ENCODE measurements at regions not wholly inside any gene's neighbourhood (a gene's known extent, or its start where the extent isn't known, plus 50 kb on each side); places are given as distances from the start of the nearest gene placed in this dataset.
A peak's percentile ranks its signal among the peaks of the same experiment; 100 is the strongest.

GRCh38 chr2:239629926-239630617 is 229.3 kb upstream of the HDAC4 start:
- ChIA-PET CTCF (no interaction called here), POLR2A (interaction anchor here (0.6 kb wide), 1 partner anchor 16 kb away, joined by 3 read pairs; no protein-coding TSS in a partner anchor)
- H3K4me3 ChIP-seq (ENCODE audit: low read length), result no peak overlapping the region
- ATAC-seq (no peak), DNase-seq (no peak)
- H3K27me3 Mint-ChIP-seq, result peaks cover 0 to 5% (median 3%) of the 10 kb centered on the region in 5 donors
- H3K27me3 ChIP-seq (ENCODE audit: control insufficient read depth in 2 of 2, insufficient read depth in 2 of 2, low read length in 2 of 2), result no peaks in the 10 kb centered on the region
- H3K9me3 ChIP-seq (ENCODE audit: control insufficient read depth in 2 of 3, low read length in 3 of 3), result no peaks in the 10 kb centered on the region
- H3K4me1 Mint-ChIP-seq, result peaks cover 0 to 35% (median 20%) of the 10 kb centered on the region in 7 donors
- intact Hi-C loops (cut with micrococcal nuclease), result no loop called here
- H3K4me1 ChIP-seq (ENCODE audit: control insufficient read depth in 2 of 2, insufficient read depth in 2 of 2, low read length in 2 of 2), result peaks cover 0 to 39% of the 10 kb centered on the region in 2 donors
- H3K9me3 Mint-ChIP-seq, result no peaks in the 10 kb centered on the region
- H3K27ac ChIP-seq (ENCODE audit: low read depth, low read length), result no peak overlapping the region
- H3K36me3 Mint-ChIP-seq, result no peaks in the 10 kb centered on the region
- no peak overlapping the region for H3K27ac Mint-ChIP-seq
- no peaks in the 10 kb centered on the region for H3K36me3 ChIP-seq (ENCODE audit: control insufficient read depth in 2 of 3, insufficient read depth in 3 of 3, low read length in 3 of 3)
- H3K4me3 Mint-ChIP-seq, result no peak overlapping the region

- peak overlapping the region in 2 of 9 donors; percentile 34 to 64 for H3K27ac Mint-ChIP-seq
- Histone ChIP-seq H3K27me3 (ENCODE audit: control insufficient read depth in 2 of 2, insufficient read depth in 2 of 2, low read length in 2 of 2) (no peaks in the 10 kb centered on the region), H3K4me1 (ENCODE audit: control insufficient read depth in 2 of 2, insufficient read depth in 2 of 2, low read length in 2 of 2) (peaks cover 23 to 66% of the 10 kb centered on the region in 2 donors), H3K36me3 (ENCODE audit: control insufficient read depth in 2 of 3, insufficient read depth in 3 of 3, low read length in 3 of 3) (no peaks in the 10 kb centered on the region), H3K9me3 (ENCODE audit: control insufficient read depth in 2 of 3, low read length in 3 of 3) (no peaks in the 10 kb centered on the region), H3K4me3 (ENCODE audit: low read length) (no peak overlapping the region), H3K27ac (ENCODE audit: low read depth, low read length) (no peak overlapping the region)
- POLR2A ChIA-PET, result no interaction called here
- H3K4me1 Mint-ChIP-seq, result peaks cover 19 to 64% (median 40%) of the 10 kb centered on the region in 7 donors
- peak overlapping the region in 3 of 10 donors; percentile 32 to 53 (median 47) for H3K4me3 Mint-ChIP-seq
- H3K9me3 Mint-ChIP-seq, result no peaks in the 10 kb centered on the region
- peaks cover 0 to 5% (median 0%) of the 10 kb centered on the region in 5 donors for H3K27me3 Mint-ChIP-seq
- no peak for ATAC-seq
- no peaks in the 10 kb centered on the region for H3K36me3 Mint-ChIP-seq
- CTCF ChIA-PET, result interaction anchor here (0.8 kb wide), 1 partner anchor 551 kb away, joined by 3 read pairs; no protein-coding TSS in a partner anchor
- DNase-seq, result no peak
- intact Hi-C loops (cut with micrococcal nuclease), result no loop called here
Measured at GRCh38 chr2:239626961-239627592, 226.3 kb upstream of the HDAC4 start.

- no peaks in the 10 kb centered on the region for H3K36me3 Mint-ChIP-seq
- ChIA-PET CTCF (interaction anchor here (0.6 kb wide), 1 partner anchor 593 kb away, joined by 4 read pairs; no protein-coding TSS in a partner anchor), POLR2A (no interaction called here)
- Histone ChIP-seq H3K36me3 (ENCODE audit: control insufficient read depth in 2 of 3, insufficient read depth in 3 of 3, low read length in 3 of 3) (no peaks in the 10 kb centered on the region), H3K27ac (ENCODE audit: low read depth, low read length) (no peak overlapping the region), H3K4me1 (ENCODE audit: control insufficient read depth in 2 of 2, insufficient read depth in 2 of 2, low read length in 2 of 2) (peaks cover 23 to 66% of the 10 kb centered on the region in 2 donors), H3K4me3 (ENCODE audit: low read length) (no peak overlapping the region), H3K9me3 (ENCODE audit: control insufficient read depth in 2 of 3, low read length in 3 of 3) (no peaks in the 10 kb centered on the region), H3K27me3 (ENCODE audit: control insufficient read depth in 2 of 2, insufficient read depth in 2 of 2, low read length in 2 of 2) (no peaks in the 10 kb centered on the region)
- ATAC-seq, result peak; percentile 63
- peak in 2 of 9 donors; percentile 25 to 27 for DNase-seq
- peaks cover 0 to 3% (median 0%) of the 10 kb centered on the region in 5 donors for H3K27me3 Mint-ChIP-seq
- peak overlapping the region in 5 of 9 donors; percentile 50 to 78 (median 76) for H3K27ac Mint-ChIP-seq
- H3K4me1 Mint-ChIP-seq, result peaks cover 19 to 67% (median 46%) of the 10 kb centered on the region in 7 donors
- intact Hi-C loops (cut with micrococcal nuclease), result no loop called here
- peak overlapping the region in 4 of 10 donors; percentile 16 to 53 (median 28) for H3K4me3 Mint-ChIP-seq
- H3K9me3 Mint-ChIP-seq, result no peaks in the 10 kb centered on the region
Measured at GRCh38 chr2:239625971-239626734, 225.3 kb upstream of the HDAC4 start.

GRCh38 chr2:239625156-239625845 is 224.5 kb upstream of the HDAC4 start:
- Mint-ChIP-seq H3K4me3 (peak overlapping the region in 2 of 10 donors; percentile 13 to 46), H3K4me1 (peaks cover 19 to 69% (median 47%) of the 10 kb centered on the region in 7 donors), H3K36me3 (no peaks in the 10 kb centered on the region), H3K9me3 (no peaks in the 10 kb centered on the region), H3K27me3 (peaks cover 0 to 3% (median 0%) of the 10 kb centered on the region in 5 donors), H3K27ac (peak overlapping the region in 2 of 9 donors; percentile 19 to 36)
- DNase-seq, result no peak
- Histone ChIP-seq H3K9me3 (ENCODE audit: control insufficient read depth in 2 of 3, low read length in 3 of 3) (no peaks in the 10 kb centered on the region), H3K4me3 (ENCODE audit: low read length) (no peak overlapping the region), H3K27me3 (ENCODE audit: control insufficient read depth in 2 of 2, insufficient read depth in 2 of 2, low read length in 2 of 2) (no peaks in the 10 kb centered on the region), H3K36me3 (ENCODE audit: control insufficient read depth in 2 of 3, insufficient read depth in 3 of 3, low read length in 3 of 3) (no peaks in the 10 kb centered on the region), H3K4me1 (ENCODE audit: control insufficient read depth in 2 of 2, insufficient read depth in 2 of 2, low read length in 2 of 2) (peaks cover 23 to 66% of the 10 kb centered on the region in 2 donors), H3K27ac (ENCODE audit: low read depth, low read length) (no peak overlapping the region)
- ATAC-seq, result no peak
- intact Hi-C loops (cut with micrococcal nuclease), result no loop called here
- POLR2A ChIA-PET, result no interaction called here
- CTCF ChIA-PET, result no interaction called here

- no peak for DNase-seq
- H3K4me3 ChIP-seq (ENCODE audit: low read length), result no peak overlapping the region
- peaks cover 0 to 6% (median 0%) of the 10 kb centered on the region in 5 donors for H3K36me3 Mint-ChIP-seq
- no peak overlapping the region for H3K4me3 Mint-ChIP-seq
- H3K27ac ChIP-seq (ENCODE audit: low read depth, low read length), result no peak overlapping the region
- H3K9me3 ChIP-seq (ENCODE audit: control insufficient read depth in 2 of 3, low read length in 3 of 3), result no peaks in the 10 kb centered on the region
- ChIA-PET POLR2A (no interaction called here), CTCF (no interaction called here)
- peaks cover 19 to 61% (median 37%) of the 10 kb centered on the region in 7 donors for H3K4me1 Mint-ChIP-seq
- peaks cover 0 to 15% (median 0%) of the 10 kb centered on the region in 5 donors for H3K27me3 Mint-ChIP-seq
- ATAC-seq, result no peak
- H3K9me3 Mint-ChIP-seq, result peaks cover 0 to 27% (median 6%) of the 10 kb centered on the region in 11 donors
- H3K27ac Mint-ChIP-seq, result no peak overlapping the region
- peaks cover 23 to 43% of the 10 kb centered on the region in 2 donors for H3K4me1 ChIP-seq (ENCODE audit: control insufficient read depth in 2 of 2, insufficient read depth in 2 of 2, low read length in 2 of 2)
- H3K36me3 ChIP-seq (ENCODE audit: control insufficient read depth in 2 of 3, insufficient read depth in 3 of 3, low read length in 3 of 3), result no peaks in the 10 kb centered on the region
- intact Hi-C loops (cut with micrococcal nuclease), result no loop called here
- H3K27me3 ChIP-seq (ENCODE audit: control insufficient read depth in 2 of 2, insufficient read depth in 2 of 2, low read length in 2 of 2), result no peaks in the 10 kb centered on the region
Measured at GRCh38 chr2:239621611-239622010, 220.8 kb upstream of the HDAC4 start.

- peaks cover 13 to 39% (median 21%) of the 10 kb centered on the region in 7 donors for H3K4me1 Mint-ChIP-seq
- POLR2A ChIA-PET, result no interaction called here
- peaks cover 0 to 6% (median 0%) of the 10 kb centered on the region in 5 donors for H3K36me3 Mint-ChIP-seq
Measured at GRCh38 chr2:239619369-239619768, 218.5 kb upstream of the HDAC4 start.

More at GRCh38 chr2:239619369-239619768, 218.5 kb upstream of the HDAC4 start:
- no peak overlapping the region for H3K4me3 ChIP-seq (ENCODE audit: low read length)
- intact Hi-C loops (cut with micrococcal nuclease), result no loop called here
- CTCF ChIA-PET, result no interaction called here
- H3K9me3 ChIP-seq (ENCODE audit: control insufficient read depth in 2 of 3, low read length in 3 of 3), result no peaks in the 10 kb centered on the region
- H3K4me1 ChIP-seq (ENCODE audit: control insufficient read depth in 2 of 2, insufficient read depth in 2 of 2, low read length in 2 of 2), result peaks cover 19 to 22% of the 10 kb centered on the region in 2 donors
- DNase-seq, result no peak
- Mint-ChIP-seq H3K27me3 (peaks cover 0 to 18% (median 0%) of the 10 kb centered on the region in 5 donors), H3K9me3 (peaks cover 0 to 33% (median 7%) of the 10 kb centered on the region in 11 donors), H3K27ac (no peak overlapping the region), H3K4me3 (no peak overlapping the region)
- ATAC-seq, result no peak
- H3K36me3 ChIP-seq (ENCODE audit: control insufficient read depth in 2 of 3, insufficient read depth in 3 of 3, low read length in 3 of 3), result no peaks in the 10 kb centered on the region
- H3K27me3 ChIP-seq (ENCODE audit: control insufficient read depth in 2 of 2, insufficient read depth in 2 of 2, low read length in 2 of 2), result no peaks in the 10 kb centered on the region
- no peak overlapping the region for H3K27ac ChIP-seq (ENCODE audit: low read depth, low read length)
